Inflammatory macrophage treated with lipopolysaccharide for 1 hour (primary cell): ENCODE measurements at regions not wholly inside any gene's neighbourhood (a gene's known extent, or its start where the extent isn't known, plus 50 kb on each side); places are given as distances from the start of the nearest gene placed in this dataset.
"Not testable (repeated sequence)": the region's sequence is repeated elsewhere in the genome, so short reads cannot be mapped to it uniquely, and the experiment has no call there.

Source experiments
- DNase-seq, 2 donors: peaks; one replicate each; pipeline ENCODE4 v3.0.0-alpha.2; 2020 to 2022

- not testable (repeated sequence) for DNase-seq
Observed at GRCh38 chr6:71360556-71361335, 72.1 kb downstream of the OGFRL1 start.

GRCh38 chr6:71364889-71365542, 76.4 kb downstream of the OGFRL1 start:
- DNase-seq: no peak

- no peak for DNase-seq
Observed at GRCh38 chr6:71367756-71368155, 79.1 kb downstream of the OGFRL1 start.

- no peak for DNase-seq
Observed at GRCh38 chr6:71368284-71368683, 79.7 kb downstream of the OGFRL1 start.

- DNase-seq: no peak
Observed at GRCh38 chr6:71371559-71371958, 82.9 kb downstream of the OGFRL1 start.

- DNase-seq: no peak
Observed at GRCh38 chr6:71373943-71374342, 85.3 kb downstream of the OGFRL1 start.

- DNase-seq: no peak
Observed at GRCh38 chr6:71375676-71376075, 87.1 kb downstream of the OGFRL1 start.

- no peak for DNase-seq
Observed at GRCh38 chr6:71376830-71377229, 88.2 kb downstream of the OGFRL1 start.

GRCh38 chr6:71383476-71383875, 94.9 kb downstream of the OGFRL1 start:
- no peak for DNase-seq

- DNase-seq: peak in 1 of 2 donors; percentile 82
Observed at GRCh38 chr6:71383901-71384489, 95.4 kb downstream of the OGFRL1 start.

GRCh38 chr6:71385111-71385822, 96.7 kb downstream of the OGFRL1 start:
- DNase-seq: no peak

- DNase-seq: no peak
Observed at GRCh38 chr6:71386215-71386614, 97.6 kb downstream of the OGFRL1 start.

GRCh38 chr6:71387179-71387578, 98.6 kb downstream of the OGFRL1 start:
- peak in 1 of 2 donors; percentile 33 for DNase-seq

- DNase-seq: no peak
Observed at GRCh38 chr6:71388068-71388744, 99.6 kb downstream of the OGFRL1 start.

- peak; percentile 32 to 50 for DNase-seq
Observed at GRCh38 chr6:71388856-71389527, 100.4 kb downstream of the OGFRL1 start.

- DNase-seq: no peak
Observed at GRCh38 chr6:71391126-71391525, 102.5 kb downstream of the OGFRL1 start.

- no peak for DNase-seq
Observed at GRCh38 chr6:71392276-71392675, 103.7 kb downstream of the OGFRL1 start.

GRCh38 chr6:71393471-71393870, 104.9 kb downstream of the OGFRL1 start:
- DNase-seq: peak; percentile 57 to 89

GRCh38 chr6:71393981-71394432, 105.4 kb downstream of the OGFRL1 start:
- DNase-seq: peak; percentile 25 to 68

- peak in 1 of 2 donors; percentile 72 for DNase-seq
Observed at GRCh38 chr6:71394926-71395325, 106.3 kb downstream of the OGFRL1 start.

GRCh38 chr6:71395731-71396409, 107.3 kb downstream of the OGFRL1 start:
- no peak for DNase-seq
